Spleen (tissue), 11 donors: ENCODE measurements at regions not wholly inside any gene's neighbourhood (a gene's known extent, or its start where the extent isn't known, plus 50 kb on each side); places are given as distances from the start of the nearest gene placed in this dataset.
"Not testable (repeated sequence)": the region's sequence is repeated elsewhere in the genome, so short reads cannot be mapped to it uniquely, and the experiment has no call there.

ENCODE experiments used
- DNase-seq: peaks from one replicate; pipeline ENCODE4 v3.0.0-alpha.2; 2020
- H3K27ac ChIP-seq, 8 donors: fragments of 200-600 bp; sonication (generic) in 7 of 8; 1 replicate in 4 of 8; 2 replicates in 4 of 8; pipeline versions ENCODE4 v1.5.0 to v1.8.0; 2016 to 2021; ENCODE audit warnings: inconsistent platforms in 4 of 8, mild to moderate bottlenecking in 4 of 8, moderate library complexity in 1 of 8
- H3K27me3 ChIP-seq, 7 donors: fragments of 200-600 bp; sonication (generic) in 6 of 7; replicated peaks in 1 of 7; 1 replicate in 4 of 7; 2 replicates in 3 of 7; pipeline versions ENCODE4 v1.5.0 to v1.8.0; 2016 to 2021; ENCODE audit warnings: inconsistent platforms in 3 of 7, mild to moderate bottlenecking in 1 of 7
- H3K36me3 ChIP-seq, 6 donors: fragments of 200-600 bp; sonication (generic) in 5 of 6; 1 replicate in 4 of 6; 2 replicates in 2 of 6; pipeline versions ENCODE4 v1.5.0 to v1.8.0; 2016 to 2021; ENCODE audit warnings: inconsistent platforms in 2 of 6
- H3K4me1 ChIP-seq, 6 donors: fragments of 200-600 bp; sonication (generic) in 5 of 6; 1 replicate in 3 of 6; 2 replicates in 3 of 6; pipeline versions ENCODE4 v1.5.0 to v1.8.0; 2016 to 2021; ENCODE audit warnings: inconsistent platforms in 3 of 6
- H3K4me3 ChIP-seq, 8 donors: fragments of 200-600 bp; sonication (generic) in 7 of 8; 1 replicate in 4 of 8; 2 replicates in 4 of 8; pipeline versions ENCODE4 v1.5.0 to v1.8.0; 2016 to 2021; ENCODE audit warnings: inconsistent platforms in 4 of 8, mild to moderate bottlenecking in 4 of 8, moderate library complexity in 2 of 8
- H3K9me3 ChIP-seq, 8 donors: fragments of 200-600 bp; sonication (generic) in 7 of 8; 1 replicate in 4 of 8; 2 replicates in 4 of 8; pipeline versions ENCODE4 v1.5.0 to v1.8.0; 2016 to 2021; ENCODE audit warnings: inconsistent platforms in 4 of 8
- CTCF ChIP-seq, 11 experiments: fragments of 200-600 bp in 7 of 11; fragments of 450-650 bp in 4 of 11; sonication (generic) in 4 of 11; IDR thresholded peaks in 8 of 11; conservative IDR thresholded peaks in 3 of 11; 1 replicate in 7 of 11; 2 replicates in 4 of 11; pipeline versions ENCODE4 v1.4.0 to v1.8.0; 2016 to 2021; ENCODE audit warnings: antibody characterized with exemption in 11 of 11, inconsistent platforms in 4 of 11, mild to moderate bottlenecking in 1 of 11
- POLR2A ChIP-seq, 3 donors: fragments of 450-650 bp; IDR thresholded peaks; one replicate each; pipeline ENCODE4 v1.5.1; 2017; ENCODE audit warnings: antibody characterized with exemption in 3 of 3, mild to moderate bottlenecking in 1 of 3
- POLR2AphosphoS5 ChIP-seq, 3 donors: sonication (generic); formaldehyde crosslinking; IDR thresholded peaks; one replicate each; pipeline ENCODE4 v1.5.1; 2017; ENCODE audit warnings: antibody characterized with exemption in 3 of 3
- WGBS, 5 donors: extraction: QIAGEN DNeasy Blood & Tissue Kit in 3 of 5; methylation state at CpG; one replicate each; pipeline versions ENCODE4 v1.1.5 to v1.1.7; 2013 to 2018; 5-methylcytosine and 5-hydroxymethylcytosine counted together
- intact Hi-C: fragments of 100-400 bp; cut with DNase I; formaldehyde crosslinking; loops from one replicate; pipeline ENCODE4 v1.15.0; 2023; ENCODE audit warnings: low total_unique reads
- donor health status: healthy with polysubstance abuse.
- donor health status: DM: no; HTN: no; CAD: no; lungs with moderate emphysema.
- donor health status: DM: no; HTN: no; CAD: no.
- donor health status: Bipolar disorder and iron deficiency.
- donor health status: healthy.
- donor health status: DM: no; HTN: no; CAD: no.
- donor health status: DM: yes; HTN: yes; CAD: no.

- TF ChIP-seq POLR2A (IDR thresholded peaks at IDR 0.05) (no peak), CTCF (IDR thresholded peaks at IDR 0.05 in 8 of 11, conservative IDR thresholded peaks at IDR 0.05 in 3 of 11) (no peak), POLR2AphosphoS5 (IDR thresholded peaks at IDR 0.05) (no peak)
- Histone ChIP-seq H3K9me3 (no peaks in the 10 kb centered on the region), H3K4me3 (no peak overlapping the region), H3K4me1 (peaks cover 0 to 15% (median 0%) of the 10 kb centered on the region in 6 donors), H3K27ac (peak overlapping the region in 1 of 8 donors; percentile 19), H3K36me3 (no peaks in the 10 kb centered on the region), H3K27me3 (no peaks in the 10 kb centered on the region)
- no peak for DNase-seq
- intact Hi-C loops = no loop called here
- 58 to 86% (median 67%) methylated on average over 2 of the region's 2 CpGs for WGBS, 5 donors
These were observed 113.9 kb downstream of the TAF11L14 start for GRCh38 chr5:17748201-17748600.

- Histone ChIP-seq H3K4me3 (no peak overlapping the region), H3K27ac (peak overlapping the region in 1 of 8 donors; percentile 19), H3K4me1 (peaks cover 0 to 15% (median 0%) of the 10 kb centered on the region in 6 donors), H3K9me3 (no peaks in the 10 kb centered on the region), H3K36me3 (no peaks in the 10 kb centered on the region), H3K27me3 (no peaks in the 10 kb centered on the region)
- 28 to 61% (median 52%) methylated on average over 1 of the region's 1 CpG for WGBS, 5 donors
- no peak for TF ChIP-seq POLR2A (IDR thresholded peaks at IDR 0.05)
- TF ChIP-seq CTCF (IDR thresholded peaks at IDR 0.05 in 8 of 11, conservative IDR thresholded peaks at IDR 0.05 in 3 of 11) = no peak
- TF ChIP-seq POLR2AphosphoS5 (IDR thresholded peaks at IDR 0.05) = no peak
- no peak for DNase-seq
- intact Hi-C loops = no loop called here
These were observed 114.7 kb downstream of the TAF11L14 start for GRCh38 chr5:17748941-17749340.

- intact Hi-C loops, H3K4me1 ChIP-seq, H3K27me3 ChIP-seq, H3K36me3 ChIP-seq, H3K27ac ChIP-seq, H3K9me3 ChIP-seq, H3K4me3 ChIP-seq, DNase-seq: not testable (repeated sequence)
- 84 to 94% (median 91%) methylated on average over 11 to 12 of the region's 12 CpGs for WGBS, 5 donors
These were observed 121.1 kb downstream of the TAF11L14 start for GRCh38 chr5:17755406-17755805.

- Histone ChIP-seq H3K4me3 (no peak overlapping the region), H3K27me3 (no peaks in the 10 kb centered on the region), H3K27ac (no peak overlapping the region), H3K36me3 (no peaks in the 10 kb centered on the region), H3K4me1 (no peaks in the 10 kb centered on the region), H3K9me3 (no peaks in the 10 kb centered on the region)
- WGBS, 5 donors = 59 to 74% (median 66%) methylated on average over 4 of the region's 4 CpGs
- TF ChIP-seq CTCF (IDR thresholded peaks at IDR 0.05 in 8 of 11, conservative IDR thresholded peaks at IDR 0.05 in 3 of 11) (no peak), POLR2A (IDR thresholded peaks at IDR 0.05) (no peak), POLR2AphosphoS5 (IDR thresholded peaks at IDR 0.05) (no peak)
- intact Hi-C loops = no loop called here
- DNase-seq = no peak
These were observed 127.1 kb downstream of the TAF11L14 start for GRCh38 chr5:17761326-17761725.

GRCh38 chr5:17763301-17763700 lies 129.0 kb downstream of the TAF11L14 start:
- TF ChIP-seq CTCF (IDR thresholded peaks at IDR 0.05 in 8 of 11, conservative IDR thresholded peaks at IDR 0.05 in 3 of 11) (no peak), POLR2A (IDR thresholded peaks at IDR 0.05) (no peak)
- H3K4me1 ChIP-seq = no peaks in the 10 kb centered on the region
- H3K4me3 ChIP-seq = no peak overlapping the region
- intact Hi-C loops = no loop called here
- no peaks in the 10 kb centered on the region for H3K36me3 ChIP-seq
- no peak overlapping the region for H3K27ac ChIP-seq
- no peaks in the 10 kb centered on the region for H3K27me3 ChIP-seq
- H3K9me3 ChIP-seq = no peaks in the 10 kb centered on the region
- 90 to 100% (median 97%) methylated on average over 1 of the region's 1 CpG for WGBS, 5 donors
- DNase-seq = no peak
